ENCODE measurements at regions not wholly inside any gene's neighbourhood (a gene's known extent, or its start where the extent isn't known, plus 50 kb on each side); places are given as distances from the start of the nearest gene placed in this dataset.
"Not testable (repeated sequence)": the region's sequence is repeated elsewhere in the genome, so short reads cannot be mapped to it uniquely, and the experiment has no call there.

DNA sequence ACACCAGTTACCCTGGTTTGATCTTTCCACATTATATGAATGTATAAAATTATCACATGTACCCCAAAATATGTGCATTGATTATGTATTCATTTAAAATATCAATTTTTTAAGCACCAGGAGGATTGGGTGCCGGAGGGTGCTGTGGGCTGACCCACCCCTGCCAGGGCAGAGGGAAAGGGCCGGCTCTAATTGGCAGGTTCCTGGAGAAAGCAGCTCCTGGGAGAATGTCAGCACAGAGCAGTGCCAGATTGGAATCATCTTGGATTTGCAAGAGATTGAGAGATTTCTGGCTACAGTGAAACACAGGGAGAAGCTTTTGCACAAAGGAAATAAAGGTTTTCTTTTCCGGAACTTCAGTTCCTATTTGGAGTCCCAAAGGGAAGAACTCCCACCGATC is 264.4 kb upstream of the TCERG1L start:
- Histone ChIP-seq H3K4me3 (ENCODE audit: low read depth, low read length) (no peak overlapping the region), H3K4me1 (ENCODE audit: control insufficient read depth, insufficient read depth, low read length) (no peaks in the 10 kb centered on the region), H3K36me3 (ENCODE audit: control insufficient read depth, insufficient read depth, low read length) (no peaks in the 10 kb centered on the region), H3K9me3 (ENCODE audit: control insufficient read depth, insufficient read depth, low read length) (no peaks in the 10 kb centered on the region), H3K27ac (ENCODE audit: low read depth, low read length) (no peak overlapping the region), H3K27me3 (ENCODE audit: control insufficient read depth, insufficient read depth, low read length) (no peaks in the 10 kb centered on the region), H3K9ac (ENCODE audit: low read depth, low read length) (no peak overlapping the region)

DNA sequence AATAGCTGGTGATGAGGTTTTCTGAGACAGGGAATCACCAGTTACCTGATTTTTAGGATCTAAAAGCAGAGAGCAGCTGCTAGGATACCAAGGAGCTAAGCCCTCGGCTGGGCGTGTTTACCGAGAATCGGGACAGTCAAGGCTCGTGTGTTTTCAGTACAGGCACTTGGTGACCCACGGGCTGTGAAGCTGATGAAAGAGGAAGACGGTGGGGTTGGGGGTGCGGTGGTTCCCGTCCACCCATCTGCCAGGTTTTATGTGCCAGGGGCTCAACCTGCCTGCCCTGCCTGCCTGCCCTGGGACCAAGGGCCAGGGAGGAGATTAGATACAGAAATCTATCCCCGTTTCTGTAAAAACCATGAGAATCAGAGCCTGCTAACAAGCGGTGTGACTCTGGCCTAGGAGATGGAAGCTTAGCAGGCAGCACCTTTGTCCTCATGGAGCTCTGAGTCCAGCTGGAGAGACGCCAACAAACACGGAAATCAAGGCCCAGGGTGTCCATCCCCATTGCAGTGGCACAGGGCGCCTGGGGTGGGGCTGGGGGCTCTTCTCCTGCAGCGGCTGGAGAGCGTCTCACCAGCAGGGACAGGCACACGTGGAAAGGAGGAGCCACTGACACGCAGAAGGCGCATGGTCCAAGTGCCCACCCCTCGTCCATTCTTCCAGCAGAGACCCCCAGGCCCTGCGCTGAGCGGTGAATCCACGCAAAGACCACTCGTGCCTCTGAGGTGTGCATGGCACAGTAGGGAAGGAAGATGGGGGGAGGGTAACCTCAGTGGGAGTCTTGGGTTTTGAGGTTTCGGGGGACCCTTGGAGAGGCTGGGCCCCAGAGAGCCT is 265.0 kb upstream of the TCERG1L start:
- no peak overlapping the region for H3K27ac ChIP-seq (ENCODE audit: low read depth, low read length)
- H3K4me3 ChIP-seq (ENCODE audit: low read depth, low read length): no peak overlapping the region
- no peaks in the 10 kb centered on the region for H3K36me3 ChIP-seq (ENCODE audit: control insufficient read depth, insufficient read depth, low read length)
- no peaks in the 10 kb centered on the region for H3K4me1 ChIP-seq (ENCODE audit: control insufficient read depth, insufficient read depth, low read length)
- no peaks in the 10 kb centered on the region for H3K27me3 ChIP-seq (ENCODE audit: control insufficient read depth, insufficient read depth, low read length)
- no peak overlapping the region for H3K9ac ChIP-seq (ENCODE audit: low read depth, low read length)
- no peaks in the 10 kb centered on the region for H3K9me3 ChIP-seq (ENCODE audit: control insufficient read depth, insufficient read depth, low read length)

DNA sequence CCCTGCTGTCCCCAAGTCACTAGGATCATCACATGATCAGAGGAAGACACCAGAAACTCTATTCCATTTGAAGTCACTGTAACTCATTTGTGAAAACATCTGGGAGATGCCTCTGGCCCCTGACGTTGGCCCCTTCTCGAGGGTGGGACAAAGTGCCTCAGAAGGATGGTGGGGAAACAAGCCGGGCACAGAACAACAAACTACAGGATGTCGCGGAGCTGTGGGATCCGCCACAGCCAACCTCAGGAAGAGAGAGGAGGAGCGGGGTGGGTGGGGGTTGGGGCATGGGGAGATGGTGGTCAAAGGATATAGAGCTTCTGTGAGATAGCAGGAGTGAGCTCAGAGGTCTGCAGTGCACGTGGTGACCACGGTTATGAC is 265.6 kb upstream of the TCERG1L start:
- Histone ChIP-seq H3K9ac (ENCODE audit: low read depth, low read length) (no peak overlapping the region), H3K27ac (ENCODE audit: low read depth, low read length) (no peak overlapping the region), H3K4me3 (ENCODE audit: low read depth, low read length) (no peak overlapping the region), H3K27me3 (ENCODE audit: control insufficient read depth, insufficient read depth, low read length) (no peaks in the 10 kb centered on the region), H3K9me3 (ENCODE audit: control insufficient read depth, insufficient read depth, low read length) (no peaks in the 10 kb centered on the region), H3K4me1 (ENCODE audit: control insufficient read depth, insufficient read depth, low read length) (no peaks in the 10 kb centered on the region), H3K36me3 (ENCODE audit: control insufficient read depth, insufficient read depth, low read length) (no peaks in the 10 kb centered on the region)

DNA sequence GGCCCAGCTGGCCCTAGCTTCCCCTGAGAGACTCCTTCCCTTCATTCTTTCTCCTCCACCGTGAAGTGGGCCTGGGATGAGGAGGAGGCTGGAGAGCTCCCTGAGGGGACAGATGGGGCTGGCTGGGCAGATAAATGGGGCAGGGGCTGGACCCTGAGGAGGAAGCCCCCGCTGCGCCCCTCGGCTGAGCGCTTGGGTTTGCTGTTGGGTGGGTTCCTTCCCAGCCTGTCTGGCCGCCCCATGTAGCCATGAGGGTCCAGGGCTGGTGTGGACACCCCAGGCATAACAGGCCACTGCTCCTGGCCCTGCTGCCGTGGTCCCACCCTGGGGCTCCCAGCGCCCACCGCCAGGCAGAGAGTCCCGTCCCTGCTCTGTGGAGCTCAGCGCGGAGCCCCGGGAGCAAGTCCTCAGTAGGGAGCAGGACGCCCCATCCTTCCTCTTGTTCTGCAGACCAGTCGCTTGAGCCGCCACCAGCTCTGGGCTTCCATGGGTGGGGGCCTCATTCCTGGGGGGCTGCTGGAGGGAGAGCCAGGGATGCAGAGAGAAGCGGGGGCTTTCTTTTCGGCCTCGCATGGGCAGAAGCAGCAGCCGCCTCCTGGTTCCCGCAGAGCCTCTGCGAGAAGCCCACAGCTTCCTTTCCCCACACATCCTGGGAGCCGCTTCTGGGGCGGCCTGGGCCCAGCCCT is 266.4 kb upstream of the TCERG1L start:
- Histone ChIP-seq H3K4me1 (ENCODE audit: control insufficient read depth, insufficient read depth, low read length) (no peaks in the 10 kb centered on the region), H3K27ac (ENCODE audit: low read depth, low read length) (no peak overlapping the region), H3K27me3 (ENCODE audit: control insufficient read depth, insufficient read depth, low read length) (no peaks in the 10 kb centered on the region), H3K4me3 (ENCODE audit: low read depth, low read length) (no peak overlapping the region), H3K9ac (ENCODE audit: low read depth, low read length) (no peak overlapping the region), H3K36me3 (ENCODE audit: control insufficient read depth, insufficient read depth, low read length) (no peaks in the 10 kb centered on the region), H3K9me3 (ENCODE audit: control insufficient read depth, insufficient read depth, low read length) (no peaks in the 10 kb centered on the region)

DNA sequence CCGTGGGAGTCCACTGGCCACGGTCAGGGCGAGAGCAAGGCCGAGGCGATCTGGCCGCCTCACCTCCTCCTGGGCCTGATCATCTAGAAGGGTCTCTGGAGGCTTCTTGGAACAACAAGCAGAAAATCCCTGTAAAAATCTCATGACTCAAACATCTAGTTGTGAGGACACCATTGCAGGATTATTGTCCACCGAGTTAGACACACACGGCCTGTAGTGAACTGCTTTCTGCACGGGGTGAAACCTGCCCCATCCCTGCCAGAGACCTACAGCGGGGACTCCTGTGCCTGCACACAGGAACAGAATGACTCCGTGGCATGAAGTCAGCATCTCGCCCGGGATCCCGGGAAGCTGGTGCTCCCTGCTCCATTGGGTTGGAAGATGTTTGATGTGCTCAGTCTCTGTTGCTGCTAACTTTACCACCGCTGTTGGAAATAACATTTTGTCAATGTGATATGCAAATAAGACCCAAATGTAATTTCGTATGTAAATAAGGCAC is 267.0 kb upstream of the TCERG1L start:
- H3K27me3 ChIP-seq (ENCODE audit: control insufficient read depth, insufficient read depth, low read length): no peaks in the 10 kb centered on the region
- no peaks in the 10 kb centered on the region for H3K4me1 ChIP-seq (ENCODE audit: control insufficient read depth, insufficient read depth, low read length)
- no peaks in the 10 kb centered on the region for H3K9me3 ChIP-seq (ENCODE audit: control insufficient read depth, insufficient read depth, low read length)

DNA sequence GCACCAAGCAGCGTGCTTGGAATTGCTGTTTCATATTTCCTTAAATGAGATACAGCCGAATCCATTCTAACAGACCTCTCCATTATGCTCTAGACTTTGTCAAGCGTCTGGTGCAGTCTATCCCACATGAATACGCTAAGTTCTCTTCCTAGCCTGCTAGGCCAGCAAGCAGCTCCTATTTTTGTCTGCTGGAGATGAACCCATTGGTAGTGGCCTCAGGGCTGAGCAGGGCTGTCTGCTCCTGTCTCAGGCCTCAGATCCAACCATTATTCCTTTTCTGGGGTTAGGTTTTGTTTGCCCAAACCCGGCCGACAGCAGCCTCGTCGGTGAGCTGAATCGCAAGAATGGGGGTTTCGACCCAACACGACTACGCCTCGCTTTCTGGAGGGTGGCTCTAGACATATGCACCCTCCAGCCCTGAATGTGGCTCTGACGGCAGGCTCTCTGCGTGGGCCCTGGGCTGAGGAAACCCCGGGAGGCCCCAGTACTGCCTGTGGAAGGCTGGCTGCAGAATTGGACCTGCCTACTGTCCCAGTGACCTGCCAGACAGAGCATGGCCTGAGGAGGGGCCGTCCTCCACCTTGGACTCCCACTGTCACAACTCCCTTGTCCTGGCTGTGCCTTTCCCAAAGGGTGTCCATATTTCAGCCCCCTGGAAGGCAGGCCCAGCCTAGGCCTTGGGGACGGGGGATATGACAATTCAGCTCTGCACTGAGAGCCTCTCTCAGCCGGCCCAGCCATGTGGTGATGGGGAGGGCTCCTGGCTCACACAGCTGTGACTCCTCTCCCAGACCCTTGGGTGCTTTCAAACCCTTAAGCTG is 267.9 kb upstream of the TCERG1L start:
- no peak overlapping the region for H3K27ac ChIP-seq (ENCODE audit: low read depth, low read length)
- H3K9ac ChIP-seq (ENCODE audit: low read depth, low read length): no peak overlapping the region
- no peaks in the 10 kb centered on the region for H3K9me3 ChIP-seq (ENCODE audit: control insufficient read depth, insufficient read depth, low read length)
- no peak overlapping the region for H3K4me3 ChIP-seq (ENCODE audit: low read depth, low read length)
- H3K4me1 ChIP-seq (ENCODE audit: control insufficient read depth, insufficient read depth, low read length): no peaks in the 10 kb centered on the region
- H3K36me3 ChIP-seq (ENCODE audit: control insufficient read depth, insufficient read depth, low read length): no peaks in the 10 kb centered on the region
- no peaks in the 10 kb centered on the region for H3K27me3 ChIP-seq (ENCODE audit: control insufficient read depth, insufficient read depth, low read length)

More for the DNA sequence above, 267.0 kb upstream of the TCERG1L start:
- Histone ChIP-seq H3K4me3 (ENCODE audit: low read depth, low read length) (no peak overlapping the region), H3K36me3 (ENCODE audit: control insufficient read depth, insufficient read depth, low read length) (no peaks in the 10 kb centered on the region), H3K9ac (ENCODE audit: low read depth, low read length) (no peak overlapping the region), H3K27ac (ENCODE audit: low read depth, low read length) (no peak overlapping the region)

DNA sequence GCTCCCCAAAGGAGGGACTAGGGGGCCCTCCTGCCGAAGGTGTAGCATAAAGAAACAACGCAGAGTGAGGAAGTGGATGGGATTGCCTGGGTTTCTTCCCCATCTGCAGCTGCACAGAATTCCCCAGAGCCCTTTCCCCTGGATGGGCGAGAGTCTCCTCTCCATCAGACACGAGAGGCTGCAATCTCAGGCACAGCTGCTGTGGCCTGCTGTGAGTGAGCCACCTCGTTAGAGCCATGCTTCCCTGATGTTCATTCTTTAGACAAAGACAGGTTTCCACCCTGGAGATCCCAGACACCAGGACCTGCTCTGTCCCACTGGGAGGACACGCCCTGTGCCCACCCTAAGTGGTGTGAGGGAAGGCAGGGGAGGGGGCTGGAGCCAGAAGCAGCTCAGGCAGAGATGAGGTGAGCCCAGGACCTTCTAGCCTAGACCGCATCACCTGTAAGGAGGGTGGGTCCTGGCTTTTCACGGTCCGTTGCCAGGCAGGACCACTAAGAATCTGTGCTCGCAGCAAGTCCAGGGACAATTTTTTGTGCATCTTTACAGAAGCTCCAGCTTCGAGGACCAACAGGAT is 268.6 kb upstream of the TCERG1L start:
- Histone ChIP-seq H3K4me1 (ENCODE audit: control insufficient read depth, insufficient read depth, low read length) (no peaks in the 10 kb centered on the region), H3K27me3 (ENCODE audit: control insufficient read depth, insufficient read depth, low read length) (no peaks in the 10 kb centered on the region), H3K4me3 (ENCODE audit: low read depth, low read length) (no peak overlapping the region), H3K9me3 (ENCODE audit: control insufficient read depth, insufficient read depth, low read length) (no peaks in the 10 kb centered on the region), H3K27ac (ENCODE audit: low read depth, low read length) (no peak overlapping the region), H3K9ac (ENCODE audit: low read depth, low read length) (no peak overlapping the region), H3K36me3 (ENCODE audit: control insufficient read depth, insufficient read depth, low read length) (no peaks in the 10 kb centered on the region)

DNA sequence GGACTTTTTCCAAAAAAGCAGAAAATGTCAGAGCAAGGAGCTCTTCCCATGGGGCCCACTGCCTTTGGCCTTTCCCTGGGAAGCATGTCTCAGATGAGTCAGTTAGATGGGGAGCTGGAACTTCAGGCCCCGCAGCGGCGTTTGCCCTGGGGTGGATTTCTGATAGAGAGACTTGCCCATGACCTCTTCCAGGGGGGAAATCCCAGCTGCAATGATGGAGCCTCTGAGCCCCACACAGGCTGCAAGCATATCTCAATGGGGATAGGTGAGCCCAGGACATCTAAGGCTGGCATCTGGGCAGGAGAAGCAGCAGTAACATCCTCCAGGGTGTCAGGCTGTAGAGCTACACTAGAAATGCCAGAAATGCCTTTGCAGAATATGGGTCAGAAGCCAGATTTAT is 269.2 kb upstream of the TCERG1L start:
- Histone ChIP-seq H3K36me3 (ENCODE audit: control insufficient read depth, insufficient read depth, low read length) (no peaks in the 10 kb centered on the region), H3K9me3 (ENCODE audit: control insufficient read depth, insufficient read depth, low read length) (no peaks in the 10 kb centered on the region), H3K27ac (ENCODE audit: low read depth, low read length) (no peak overlapping the region), H3K27me3 (ENCODE audit: control insufficient read depth, insufficient read depth, low read length) (no peaks in the 10 kb centered on the region), H3K9ac (ENCODE audit: low read depth, low read length) (no peak overlapping the region), H3K4me1 (ENCODE audit: control insufficient read depth, insufficient read depth, low read length) (no peaks in the 10 kb centered on the region), H3K4me3 (ENCODE audit: low read depth, low read length) (no peak overlapping the region)

DNA sequence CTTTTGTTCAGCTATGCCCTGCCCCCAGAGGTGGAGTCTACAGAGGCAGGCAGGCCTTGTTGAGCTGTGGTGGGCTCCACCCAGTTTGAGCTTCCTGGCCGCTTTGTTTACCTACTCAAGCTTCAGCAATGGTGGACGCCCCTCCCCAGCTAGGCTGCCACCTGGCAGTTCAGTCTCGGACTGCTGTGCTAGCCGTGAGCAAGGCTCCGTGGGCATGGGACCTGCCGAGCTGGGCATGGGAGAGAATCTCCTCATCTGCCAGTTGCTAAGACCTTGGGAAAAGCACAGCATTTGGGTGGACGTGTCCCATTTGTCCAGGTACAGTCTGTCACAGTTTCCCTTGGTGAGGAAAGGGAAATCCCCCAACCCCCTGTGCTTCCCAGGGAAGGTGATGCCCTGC is 270.0 kb upstream of the TCERG1L start:
- not testable (repeated sequence) for H3K9me3 ChIP-seq (ENCODE audit: control insufficient read depth, insufficient read depth, low read length); H3K36me3 ChIP-seq (ENCODE audit: control insufficient read depth, insufficient read depth, low read length); H3K4me3 ChIP-seq (ENCODE audit: low read depth, low read length); H3K9ac ChIP-seq (ENCODE audit: low read depth, low read length); H3K27ac ChIP-seq (ENCODE audit: low read depth, low read length); H3K27me3 ChIP-seq (ENCODE audit: control insufficient read depth, insufficient read depth, low read length); H3K4me1 ChIP-seq (ENCODE audit: control insufficient read depth, insufficient read depth, low read length)

DNA sequence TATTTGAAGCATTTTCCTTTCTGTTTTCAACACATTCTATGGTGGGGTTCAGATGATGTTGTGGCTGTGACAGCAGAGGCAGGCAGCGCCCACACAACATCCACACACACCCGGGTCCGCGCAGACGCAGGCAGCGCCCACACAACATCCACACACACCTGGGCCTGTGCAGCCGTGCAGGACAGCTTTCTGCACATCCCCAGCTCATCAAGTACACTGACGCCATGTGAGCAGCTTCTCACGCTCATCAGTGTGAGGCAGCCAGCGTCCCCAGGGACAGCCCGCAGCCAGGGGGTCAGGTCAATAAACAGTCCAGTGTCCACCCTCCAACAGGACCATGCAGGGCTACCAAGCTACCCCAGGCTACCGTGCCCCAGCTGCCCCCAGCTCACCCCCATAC is 272.8 kb upstream of the TCERG1L start:
- Histone ChIP-seq H3K36me3 (ENCODE audit: control insufficient read depth, insufficient read depth, low read length) (no peaks in the 10 kb centered on the region), H3K27me3 (ENCODE audit: control insufficient read depth, insufficient read depth, low read length) (no peaks in the 10 kb centered on the region), H3K9me3 (ENCODE audit: control insufficient read depth, insufficient read depth, low read length) (no peaks in the 10 kb centered on the region), H3K4me3 (ENCODE audit: low read depth, low read length) (no peak overlapping the region), H3K4me1 (ENCODE audit: control insufficient read depth, insufficient read depth, low read length) (no peaks in the 10 kb centered on the region), H3K27ac (ENCODE audit: low read depth, low read length) (no peak overlapping the region), H3K9ac (ENCODE audit: low read depth, low read length) (no peak overlapping the region)
